ENCODE measurements at regions not wholly inside any gene's neighbourhood (a gene's known extent, or its start where the extent isn't known, plus 50 kb on each side); places are given as distances from the start of the nearest gene placed in this dataset.

- Histone ChIP-seq H3K36me3 (ENCODE audit: control insufficient read depth in 2 of 2, extremely low read depth in 1 of 2, insufficient read depth in 2 of 2, low read length in 2 of 2) (no peaks in the 10 kb centered on the region), H4K20me1 (replicated peaks; ENCODE audit: control insufficient read depth, extremely low read depth, insufficient read depth, low read length) (no peaks in the 10 kb centered on the region), H3K27me3 (ENCODE audit: control insufficient read depth in 2 of 2, insufficient read depth in 2 of 2, low read length in 2 of 2) (no peaks in the 10 kb centered on the region), H3K4me2 (ENCODE audit: insufficient read depth, low read length) (no peak overlapping the region), H3K27ac (ENCODE audit: insufficient read depth, low read depth, low read length) (no peak overlapping the region), H2AFZ (ENCODE audit: low read depth, low read length) (no peak overlapping the region), H3K9ac (replicated peaks; ENCODE audit: extremely low read depth, insufficient read depth, low read length) (no peak overlapping the region), H3K9me3 (replicated peaks; ENCODE audit: control insufficient read depth, insufficient read depth, low read length) (no peaks in the 10 kb centered on the region), H3K4me3 (replicated peaks in 1 of 3; ENCODE audit: insufficient read depth in 1 of 3, low read depth in 1 of 3, low read length in 3 of 3) (no peak overlapping the region), H3K9me1 (replicated peaks; ENCODE audit: control insufficient read depth, extremely low read depth, insufficient read depth, low read length) (no peaks in the 10 kb centered on the region), H3K79me2 (ENCODE audit: control insufficient read depth, insufficient read depth, low read length) (no peaks in the 10 kb centered on the region), H3K4me1 (ENCODE audit: control insufficient read depth, extremely low read depth, insufficient read depth, low read length) (no peaks in the 10 kb centered on the region)
- FAIRE-seq, result no peak
- intact Hi-C loops (cut with micrococcal nuclease), result no loop called here
- POLR2A ChIA-PET, result no interaction called here
- TF ChIP-seq CTCF (IDR thresholded peaks at IDR 0.05; ENCODE audit: extremely low read depth in 1 of 2, insufficient read depth in 1 of 2, low read depth in 1 of 2, low read length in 2 of 2) (no peak), MAX (IDR thresholded peaks at IDR 0.05; ENCODE audit: insufficient read depth, insufficient read length) (no peak)
- no TSS peak for BruUV-seq (replicated peaks)
- CTCF ChIA-PET, result no interaction called here
- no peak for DNase-seq (ENCODE audit: low read depth, low spot score)
- dilution Hi-C loops (cut with MboI; ENCODE audit: extremely low pct_ligation_motif_present, low sequenced_read_pairs), result no loop called here
Measured at GRCh38 chr3:36248374-36248773, 131.9 kb upstream of the STAC start.

GRCh38 chr3:36250191-36250590 lies 130.1 kb upstream of the STAC start:
- intact Hi-C loops (cut with micrococcal nuclease) (no loop called here), dilution Hi-C loops (cut with MboI; ENCODE audit: extremely low pct_ligation_motif_present, low sequenced_read_pairs) (no loop called here)
- Histone ChIP-seq H3K4me3 (replicated peaks in 1 of 3; ENCODE audit: insufficient read depth in 1 of 3, low read depth in 1 of 3, low read length in 3 of 3) (no peak overlapping the region), H3K36me3 (ENCODE audit: control insufficient read depth in 2 of 2, extremely low read depth in 1 of 2, insufficient read depth in 2 of 2, low read length in 2 of 2) (no peaks in the 10 kb centered on the region), H3K9me3 (replicated peaks; ENCODE audit: control insufficient read depth, insufficient read depth, low read length) (no peaks in the 10 kb centered on the region), H2AFZ (ENCODE audit: low read depth, low read length) (no peak overlapping the region), H3K79me2 (ENCODE audit: control insufficient read depth, insufficient read depth, low read length) (no peaks in the 10 kb centered on the region), H4K20me1 (replicated peaks; ENCODE audit: control insufficient read depth, extremely low read depth, insufficient read depth, low read length) (no peaks in the 10 kb centered on the region), H3K4me2 (ENCODE audit: insufficient read depth, low read length) (no peak overlapping the region), H3K27me3 (ENCODE audit: control insufficient read depth in 2 of 2, insufficient read depth in 2 of 2, low read length in 2 of 2) (no peaks in the 10 kb centered on the region), H3K9me1 (replicated peaks; ENCODE audit: control insufficient read depth, extremely low read depth, insufficient read depth, low read length) (no peaks in the 10 kb centered on the region), H3K4me1 (ENCODE audit: control insufficient read depth, extremely low read depth, insufficient read depth, low read length) (no peaks in the 10 kb centered on the region), H3K9ac (replicated peaks; ENCODE audit: extremely low read depth, insufficient read depth, low read length) (no peak overlapping the region), H3K27ac (ENCODE audit: insufficient read depth, low read depth, low read length) (no peak overlapping the region)
- TF ChIP-seq FOS (IDR thresholded peaks at IDR 0.05; ENCODE audit: borderline replicate concordance, insufficient read depth, low read length), result no peak
- TF ChIP-seq POLR2A (IDR thresholded peaks at IDR 0.05; ENCODE audit: low read depth, low read length), result no peak
- TF ChIP-seq JUN (IDR thresholded peaks at IDR 0.05; ENCODE audit: borderline replicate concordance, insufficient read depth, insufficient read length, low read depth), result no peak
- no peak for TF ChIP-seq EZH2 (IDR thresholded peaks at IDR 0.05; ENCODE audit: borderline replicate concordance, low read depth, low read length, severe bottlenecking)
- TF ChIP-seq POLR2AphosphoS5 (IDR thresholded peaks at IDR 0.05; ENCODE audit: insufficient read depth, low read depth, low read length), result no peak
- no peak for TF ChIP-seq MAX (IDR thresholded peaks at IDR 0.05; ENCODE audit: insufficient read depth, insufficient read length)
- FAIRE-seq (no peak), DNase-seq (ENCODE audit: low read depth, low spot score) (no peak)
- no TSS peak for BruUV-seq (replicated peaks)
- ChIA-PET POLR2A (no interaction called here), CTCF (no interaction called here)
